SK-N-DZ (cell line): ENCODE measurements at regions not wholly inside any gene's neighbourhood (a gene's known extent, or its start where the extent isn't known, plus 50 kb on each side); places are given as distances from the start of the nearest gene placed in this dataset.

Experiments
- DNase-seq: peaks from one replicate; pipeline ENCODE4 v3.0.0-alpha.2; 2015; ENCODE audit warnings: low spot score

DNA sequence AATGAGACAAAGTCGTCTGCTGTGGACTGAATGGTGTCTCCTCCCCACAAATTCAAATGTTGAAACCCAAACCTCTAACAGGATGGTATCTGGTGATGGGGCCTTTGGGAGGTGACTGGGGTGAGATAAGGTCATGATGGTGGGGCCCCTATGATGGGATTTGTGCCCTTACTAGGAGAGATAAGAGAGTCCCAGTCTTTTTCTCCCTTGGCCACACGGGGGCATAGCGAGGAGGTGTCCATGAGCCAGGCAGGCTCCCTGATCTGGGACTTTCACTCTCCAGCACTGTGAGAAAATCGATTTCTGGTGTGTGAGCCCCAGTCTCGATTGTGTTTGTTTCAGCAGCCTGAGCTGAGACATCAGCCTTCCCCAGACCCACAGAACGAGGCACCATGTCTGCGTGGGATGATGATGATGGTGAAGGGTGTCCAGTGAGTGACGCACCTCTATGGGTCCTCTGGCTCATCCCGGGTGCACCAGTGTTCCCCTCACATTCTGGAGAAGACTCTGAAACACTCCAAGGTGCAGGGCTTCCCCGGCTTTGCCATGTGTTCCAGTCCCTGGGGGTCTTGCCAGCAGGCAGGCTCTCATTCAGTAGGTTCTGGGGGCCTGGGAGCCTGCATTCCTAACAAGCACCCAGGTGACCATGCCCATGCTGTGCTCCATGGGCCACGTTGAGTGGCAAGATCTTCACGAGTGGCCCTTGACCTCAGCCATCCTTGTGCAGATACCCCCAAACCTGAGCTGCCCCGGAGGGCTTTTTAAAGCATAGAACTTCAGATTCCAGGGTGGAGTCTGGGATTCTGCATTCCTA lies 363.0 kb downstream of the CTTN start:
- DNase-seq, result no peak

DNA sequence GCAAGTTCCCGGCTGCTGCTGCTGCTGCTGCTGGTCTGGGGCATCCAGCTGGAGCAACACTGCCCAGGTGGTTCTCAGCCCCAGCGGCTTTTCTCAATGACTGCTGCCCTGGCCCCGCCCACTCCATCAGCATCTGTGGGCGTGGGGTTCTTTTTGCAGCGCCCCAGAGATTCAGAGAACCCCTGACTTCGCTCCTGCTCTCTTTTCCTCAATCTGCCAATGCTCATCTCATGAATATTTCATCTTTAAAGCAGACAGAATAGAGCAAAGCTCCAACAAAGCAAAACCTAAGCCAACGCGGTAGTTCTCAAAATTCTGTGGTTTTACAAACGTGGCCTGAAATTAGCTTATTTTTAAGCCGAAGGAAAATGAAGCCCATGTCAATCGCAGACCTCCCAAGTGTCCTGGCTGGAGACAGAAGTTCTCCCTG lies 363.6 kb downstream of the CTTN start:
- DNase-seq, result no peak

DNA sequence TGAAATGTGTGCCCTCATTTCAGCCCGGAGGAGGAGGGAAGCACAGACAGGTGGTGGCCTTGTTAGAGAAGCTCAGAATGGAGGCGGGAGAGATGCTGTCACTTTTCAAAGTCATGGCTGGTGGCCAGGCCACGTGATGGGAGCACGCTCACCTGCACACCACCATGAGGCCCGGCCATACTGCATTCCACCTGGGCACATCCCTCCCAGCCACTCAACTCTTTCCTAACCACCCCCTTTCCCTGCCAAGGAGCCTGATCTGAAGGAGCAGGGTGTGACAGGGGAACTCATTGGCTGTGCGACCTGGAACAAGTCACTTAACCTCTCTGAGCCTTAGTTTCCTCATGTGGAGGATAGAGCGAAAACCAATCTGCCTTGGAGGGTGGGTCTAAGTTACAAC lies 364.5 kb downstream of the CTTN start:
- DNase-seq, result no peak

DNA sequence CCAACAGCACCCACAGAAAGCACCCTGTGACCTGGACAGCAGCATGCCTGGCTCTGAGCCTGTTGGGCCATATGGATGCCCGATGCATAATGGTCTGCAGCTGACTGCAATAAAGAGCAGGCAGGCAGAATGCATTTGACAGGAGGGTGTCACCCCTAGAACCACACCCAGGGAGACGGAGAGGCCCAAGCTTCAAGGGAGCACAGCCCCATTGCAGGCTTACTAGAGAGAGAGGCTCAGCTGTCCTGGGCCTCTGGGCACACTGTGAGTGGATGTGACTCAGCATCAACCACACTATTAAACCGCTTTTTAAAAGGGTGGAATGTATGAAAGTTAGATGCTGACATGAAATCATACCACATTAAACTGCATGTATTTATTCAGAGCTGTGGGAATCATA lies 365.3 kb downstream of the CTTN start:
- no peak for DNase-seq

DNA sequence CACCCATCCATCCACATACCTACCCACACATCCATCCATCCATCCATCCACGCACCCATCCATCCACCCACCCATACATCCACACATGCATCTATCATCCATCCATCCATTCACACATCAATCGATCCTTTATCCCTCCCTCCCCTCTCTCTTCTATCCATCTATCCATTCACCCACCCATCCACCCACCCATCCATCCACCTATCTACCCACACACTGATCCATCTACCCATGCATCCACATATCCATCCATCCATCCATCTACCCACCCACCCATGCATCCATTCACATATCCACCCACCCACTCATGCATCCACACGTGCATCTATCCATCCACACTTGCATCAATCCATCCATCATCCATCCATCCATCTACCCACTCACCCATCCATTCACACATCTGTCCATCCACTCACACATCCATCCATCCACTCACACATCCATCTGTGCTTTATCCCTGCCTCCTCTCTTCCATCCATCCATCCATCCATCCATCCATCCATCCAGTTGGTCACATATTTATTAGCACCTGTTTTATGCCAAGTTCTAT lies 366.1 kb downstream of the CTTN start:
- no peak for DNase-seq

DNA sequence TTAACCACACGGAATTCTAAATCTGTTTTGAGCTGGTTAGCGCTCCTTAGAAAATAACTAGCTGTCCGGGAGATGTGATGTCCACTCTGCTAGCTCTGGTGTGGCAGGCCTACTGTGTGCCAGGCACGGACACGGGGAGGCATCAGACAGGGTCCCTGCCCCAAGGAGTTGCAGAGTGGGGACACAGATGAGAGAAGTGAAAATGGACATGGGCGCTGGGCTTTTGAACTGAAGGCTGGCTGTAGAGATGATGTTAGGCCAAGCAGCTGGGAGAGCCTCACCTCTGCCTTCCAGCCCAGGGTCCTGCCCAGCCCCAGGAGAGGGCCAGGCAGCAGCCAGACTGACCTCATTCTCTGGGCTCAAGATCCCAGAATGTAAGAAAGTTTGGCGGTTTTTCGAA lies 368.6 kb downstream of the CTTN start:
- DNase-seq, result no peak

DNA sequence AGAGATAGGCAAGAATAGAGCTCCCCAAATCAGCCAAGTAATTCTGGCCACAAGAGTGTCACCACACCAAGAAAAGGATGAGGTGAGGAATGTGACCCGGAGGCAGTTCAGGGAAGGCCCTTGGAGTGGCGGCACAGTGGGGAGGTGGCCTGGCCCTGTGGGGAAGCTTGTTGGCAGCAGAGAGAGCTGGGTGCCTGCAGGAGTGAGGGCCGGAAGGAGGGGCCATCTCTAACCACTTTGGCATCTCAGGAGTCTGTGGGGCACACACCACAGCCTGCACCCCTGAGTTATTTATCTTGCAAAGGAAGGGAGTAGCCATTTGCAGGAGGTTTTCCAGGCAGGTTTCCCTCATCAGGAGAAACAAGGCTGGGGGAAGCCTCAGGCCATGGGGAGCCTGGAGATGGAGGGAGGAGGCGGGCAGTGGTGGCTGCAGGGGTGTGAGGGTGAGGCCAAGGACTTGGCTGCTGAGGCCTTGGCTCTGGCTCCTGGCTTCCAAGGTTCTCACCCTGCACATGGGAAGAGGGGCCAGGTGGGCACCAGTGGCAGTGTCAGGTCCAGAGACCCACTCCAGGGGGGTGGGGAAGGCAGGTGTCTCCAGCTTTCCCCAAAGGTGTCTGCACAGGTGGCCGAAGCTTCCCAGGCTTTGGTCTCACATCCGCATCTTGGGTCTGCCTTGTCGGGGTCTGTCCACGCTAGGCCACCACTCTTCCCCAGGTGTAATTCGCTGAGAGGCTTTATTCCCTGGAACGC lies 370.2 kb downstream of the CTTN start:
- no peak for DNase-seq

DNA sequence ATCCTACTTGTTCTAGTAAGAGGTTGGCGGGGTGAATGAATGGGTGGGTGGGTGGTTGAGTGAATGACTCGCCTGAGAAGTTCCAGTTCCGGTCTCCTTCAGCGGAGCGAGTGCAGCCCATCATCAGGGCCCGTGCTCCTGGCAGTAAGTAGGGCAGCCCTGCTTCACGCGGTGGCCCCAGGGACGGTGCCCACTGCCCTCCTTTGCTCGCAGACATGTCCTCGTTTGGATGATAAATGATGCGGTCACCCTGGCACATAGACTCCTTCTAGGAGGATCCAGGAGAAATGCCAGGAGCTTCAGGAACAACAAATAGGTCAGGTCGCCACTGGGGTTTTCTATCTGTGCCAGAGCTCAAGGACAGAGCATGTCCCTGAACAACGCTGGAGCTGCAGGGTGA lies 370.8 kb downstream of the CTTN start:
- DNase-seq, result no peak

DNA sequence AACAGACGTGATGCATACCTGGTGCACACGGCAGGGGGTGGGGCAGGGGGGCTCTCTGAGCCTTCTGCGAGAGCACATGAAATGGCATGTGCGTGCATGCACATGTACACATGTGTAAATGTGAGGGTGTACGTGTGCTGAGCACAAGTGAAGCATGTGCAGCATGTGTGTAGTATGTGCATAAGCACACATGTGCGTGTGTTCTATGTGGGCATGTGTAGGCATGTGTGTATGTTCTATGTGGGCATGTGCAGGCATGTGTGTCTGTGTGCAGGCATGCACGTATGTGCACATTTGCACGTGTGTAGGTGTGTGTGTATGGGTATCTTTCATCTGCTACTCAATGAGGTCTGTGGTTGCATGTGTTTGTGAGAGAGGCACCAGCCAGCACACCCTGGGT lies 371.2 kb downstream of the CTTN start:
- DNase-seq, result no peak

DNA sequence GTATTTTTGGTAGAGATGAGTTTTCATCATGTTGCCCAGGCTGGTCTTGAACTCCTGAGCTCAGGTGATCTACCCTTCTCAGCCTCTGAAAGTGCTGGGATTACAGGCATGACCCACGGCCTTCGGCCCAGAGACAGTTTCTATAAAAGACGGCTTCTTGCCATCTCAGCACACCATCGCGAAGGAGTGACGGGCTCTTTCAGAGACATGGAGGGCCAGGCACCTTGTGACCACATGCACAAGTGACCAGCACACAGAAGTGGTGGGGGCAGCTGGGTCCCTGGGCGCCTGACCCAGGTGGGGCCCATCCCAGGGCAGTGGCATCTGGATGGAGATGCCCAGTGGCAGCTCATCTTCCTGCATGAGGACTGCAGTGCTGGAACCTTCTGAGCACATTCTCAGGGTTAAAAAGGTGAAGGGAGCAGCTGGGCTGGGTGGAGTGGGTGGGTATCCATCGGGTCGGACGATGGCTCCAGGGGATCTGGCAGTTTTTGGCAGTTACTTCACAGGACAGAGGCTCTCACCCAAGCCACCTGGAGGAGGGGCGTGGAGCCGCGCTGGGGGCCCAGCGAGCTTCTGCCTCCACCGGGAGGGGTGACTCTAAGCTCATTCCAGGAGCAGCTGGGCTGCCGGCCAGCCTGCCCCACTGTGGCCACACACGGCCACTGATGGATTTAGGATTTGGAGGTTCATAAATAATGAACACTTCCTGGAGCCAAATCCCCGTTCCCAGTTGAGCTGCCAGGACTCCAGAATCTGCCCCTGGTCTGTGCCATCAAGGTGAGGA lies 373.0 kb downstream of the CTTN start:
- DNase-seq, result no peak

DNA sequence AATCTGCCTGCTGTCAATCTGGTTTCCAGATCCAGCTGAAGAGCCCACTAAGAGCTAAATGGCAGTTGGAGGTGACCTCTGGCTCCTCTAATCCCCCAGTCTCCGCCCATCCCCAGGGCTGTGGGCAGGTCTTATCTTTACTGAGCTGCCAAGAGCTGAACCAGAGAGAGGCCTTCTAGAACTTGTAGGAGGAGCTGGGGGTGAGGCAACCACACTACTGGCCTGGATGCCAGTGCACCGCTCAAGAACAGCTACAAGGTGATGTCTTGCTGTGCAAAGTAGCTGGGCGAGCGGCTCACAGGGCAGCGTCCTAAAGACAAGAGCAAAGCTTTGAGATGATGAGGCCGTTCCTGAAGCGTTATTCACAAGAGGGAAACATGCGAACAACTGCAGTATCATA lies 374.6 kb downstream of the CTTN start:
- DNase-seq, result no peak

DNA sequence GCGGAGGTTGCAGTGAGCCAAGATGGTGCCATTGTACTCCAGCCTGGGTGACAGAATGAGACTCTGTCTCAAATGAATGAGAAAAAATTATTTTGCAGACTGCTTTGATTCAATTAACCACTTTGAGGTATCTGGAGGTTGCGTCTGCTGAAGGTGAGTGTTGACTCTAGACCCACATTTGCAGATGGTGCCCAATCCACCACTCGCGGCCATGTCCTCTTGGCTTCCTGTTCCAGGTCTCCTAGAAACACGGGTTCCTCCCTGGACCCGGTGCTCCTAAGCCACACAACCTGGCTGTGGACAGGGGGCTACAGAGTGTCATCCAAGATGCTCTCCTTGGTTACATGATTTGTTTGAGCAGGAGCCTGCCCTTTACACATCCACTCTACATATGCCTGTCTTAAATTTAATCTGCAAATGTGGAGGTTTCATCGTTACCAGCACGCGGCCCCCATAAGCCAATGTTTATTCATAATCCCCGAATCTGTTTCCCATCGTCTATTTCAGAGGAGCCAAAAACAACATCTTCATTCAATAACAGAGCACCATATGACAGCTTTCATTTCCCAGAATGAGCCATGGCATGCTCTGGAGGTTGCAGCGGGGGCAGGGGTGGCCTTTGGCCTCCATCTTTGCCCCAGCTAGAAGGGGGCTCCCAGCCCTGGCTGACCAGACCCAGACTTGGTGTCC lies 377.2 kb downstream of the CTTN start:
- DNase-seq, result no peak

DNA sequence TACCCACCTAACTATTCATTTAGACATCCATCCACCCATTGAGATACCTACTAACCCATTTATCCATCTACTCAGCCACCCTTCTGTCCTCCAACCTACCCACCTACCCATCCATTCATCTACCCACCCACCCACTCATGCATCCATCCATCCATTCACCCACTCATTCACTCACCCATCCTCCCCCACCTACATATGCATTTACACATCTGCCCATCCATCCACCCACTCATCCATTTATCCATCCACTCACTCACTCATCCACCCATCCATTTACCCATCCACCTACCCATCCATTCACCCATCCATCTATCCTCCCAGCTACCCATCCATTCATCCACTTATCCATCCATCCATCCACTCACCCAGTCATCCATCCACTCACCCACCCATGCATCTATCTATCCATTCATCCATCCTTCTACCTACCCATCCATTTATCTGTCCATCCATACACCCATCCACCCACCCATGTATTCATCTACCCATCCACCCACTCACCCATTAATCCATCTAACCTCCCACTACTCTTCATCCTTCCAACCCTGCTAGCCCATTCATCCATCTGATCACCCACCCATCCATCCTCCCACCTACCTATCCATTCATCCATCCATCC lies 378.7 kb downstream of the CTTN start:
- DNase-seq, result no peak

DNA sequence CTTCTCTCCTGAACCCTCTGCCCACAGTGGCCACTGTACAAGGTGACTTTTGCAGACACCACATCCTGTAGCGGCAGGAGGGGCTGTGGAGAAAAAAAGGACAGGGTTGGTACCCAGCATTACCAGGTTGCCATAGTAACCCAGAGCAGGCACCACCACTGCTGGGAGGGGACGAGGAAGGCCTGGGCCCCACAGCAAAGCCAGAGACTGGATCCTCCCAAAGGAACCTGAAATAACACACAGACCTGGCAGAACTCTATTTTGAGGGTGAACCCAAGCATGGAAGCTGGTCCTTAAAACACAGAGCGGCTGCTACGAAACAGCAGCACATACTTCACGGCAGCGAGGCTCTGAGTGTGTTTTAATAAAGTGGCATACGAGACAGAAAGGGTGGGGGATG lies 380.6 kb downstream of the CTTN start:
- DNase-seq, result no peak

DNA sequence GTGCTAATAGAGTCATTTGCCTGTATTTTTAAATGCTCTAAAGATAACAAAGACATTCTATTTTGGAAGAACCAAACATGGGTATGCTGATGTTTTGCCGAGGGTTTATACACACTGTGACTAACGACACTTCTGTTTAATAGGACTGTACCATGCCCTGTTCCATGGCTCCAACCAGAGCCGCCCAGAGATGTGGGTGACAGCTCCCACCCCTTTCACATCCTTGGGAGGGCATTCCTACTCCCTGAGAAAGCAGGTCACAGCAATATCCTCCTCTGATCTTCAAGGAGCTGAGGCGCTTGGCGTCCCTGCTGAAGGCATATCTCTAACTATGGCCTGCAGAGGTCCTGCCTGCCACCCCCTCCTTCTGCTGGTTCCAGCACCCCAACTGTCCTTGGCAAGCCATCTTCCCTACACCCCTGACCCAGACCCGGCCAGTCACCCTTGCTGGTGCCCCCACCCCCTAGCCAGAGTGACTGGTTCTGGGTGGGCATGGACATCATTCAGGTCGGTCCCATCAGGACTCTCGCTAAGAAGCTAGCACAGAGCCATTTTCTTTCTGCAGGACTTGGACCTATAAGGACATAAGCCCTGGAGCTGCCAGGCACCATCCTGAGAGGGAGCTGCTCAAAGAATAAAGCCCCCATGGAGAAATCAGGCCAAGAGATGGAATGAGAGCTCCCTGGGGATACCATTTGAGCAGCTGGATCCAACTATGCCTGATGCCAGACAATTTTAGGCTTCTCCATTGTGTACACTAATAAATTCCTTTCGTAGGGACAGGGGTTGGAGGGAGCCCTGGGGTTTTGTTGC lies 381.3 kb downstream of the CTTN start:
- no peak for DNase-seq

DNA sequence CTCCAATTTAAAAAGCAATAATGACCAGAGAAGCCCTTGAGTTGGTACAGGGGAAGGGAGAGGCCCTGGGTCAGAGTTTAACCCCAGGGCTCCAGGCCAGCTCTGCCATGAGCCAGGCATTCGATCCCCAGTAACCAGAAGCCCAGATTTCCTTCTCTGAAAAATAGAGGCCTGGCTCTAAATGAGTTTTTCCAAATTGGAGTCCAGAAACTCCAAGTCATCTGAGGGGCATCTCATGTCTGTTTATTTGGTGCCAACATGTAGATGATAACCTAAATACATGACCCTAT lies 381.9 kb downstream of the CTTN start:
- no peak for DNase-seq

DNA sequence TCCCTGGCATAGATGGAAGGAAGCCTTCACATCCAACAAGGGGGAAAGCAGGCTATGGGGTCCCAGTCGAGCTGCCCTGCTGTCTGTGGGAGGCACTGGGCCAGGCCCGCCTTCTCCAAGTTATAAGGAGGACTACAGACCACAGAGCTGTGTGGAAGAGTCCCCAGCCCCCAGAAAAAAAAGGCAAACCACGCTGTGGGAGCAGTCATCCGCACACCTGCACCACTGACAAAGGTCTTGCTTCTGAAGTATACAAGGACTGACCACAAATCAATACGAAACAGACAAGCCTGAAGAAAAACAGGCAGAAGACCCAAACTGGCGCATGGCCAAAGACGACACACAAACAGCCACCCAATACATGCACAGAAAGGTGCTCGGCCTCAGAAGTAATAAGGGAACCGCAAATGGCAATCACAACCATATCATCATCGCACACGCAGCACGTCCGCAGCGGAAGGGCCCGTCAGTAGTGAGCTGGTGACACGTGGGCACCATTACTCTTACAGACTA lies 384.1 kb downstream of the CTTN start:
- no peak for DNase-seq

DNA sequence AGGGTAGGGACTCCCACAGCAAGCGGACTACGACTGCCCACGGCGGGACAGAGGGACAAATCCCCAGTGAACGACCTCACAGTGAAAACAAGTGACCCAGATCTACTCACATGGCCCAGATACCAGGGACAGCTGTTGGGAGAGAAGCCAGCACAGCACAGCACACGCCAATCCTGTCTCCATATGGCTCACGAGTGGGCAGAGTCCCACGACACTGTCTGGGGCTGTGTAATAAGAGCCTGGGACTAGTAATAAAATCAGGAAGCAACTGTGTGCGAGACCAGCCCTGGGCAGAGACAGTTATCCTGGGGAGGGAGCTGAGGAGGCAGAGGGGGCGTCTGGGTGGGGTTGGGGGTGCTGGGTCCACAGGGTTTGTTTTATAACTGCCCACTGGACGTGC lies 385.0 kb downstream of the CTTN start:
- no peak for DNase-seq

DNA sequence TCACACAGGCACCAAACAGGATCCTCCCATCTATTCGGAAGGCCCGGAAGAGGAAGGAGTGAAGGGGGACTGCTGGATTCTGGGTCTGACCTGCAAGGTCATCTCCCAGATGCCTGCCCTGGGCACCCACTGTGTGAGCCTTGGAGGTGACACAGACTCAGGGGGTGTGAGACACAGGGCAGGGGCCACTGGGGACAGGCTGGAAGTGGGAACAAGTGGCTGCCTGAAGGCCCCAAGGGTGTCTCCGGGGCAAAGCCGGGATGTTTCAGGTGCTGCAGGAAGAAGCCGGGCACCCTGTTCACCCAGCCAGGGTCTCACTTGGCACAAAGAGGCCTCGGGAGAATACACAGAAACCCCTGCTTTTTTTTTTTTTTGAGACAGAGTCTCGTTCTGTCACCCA lies 385.5 kb downstream of the CTTN start:
- no peak for DNase-seq

DNA sequence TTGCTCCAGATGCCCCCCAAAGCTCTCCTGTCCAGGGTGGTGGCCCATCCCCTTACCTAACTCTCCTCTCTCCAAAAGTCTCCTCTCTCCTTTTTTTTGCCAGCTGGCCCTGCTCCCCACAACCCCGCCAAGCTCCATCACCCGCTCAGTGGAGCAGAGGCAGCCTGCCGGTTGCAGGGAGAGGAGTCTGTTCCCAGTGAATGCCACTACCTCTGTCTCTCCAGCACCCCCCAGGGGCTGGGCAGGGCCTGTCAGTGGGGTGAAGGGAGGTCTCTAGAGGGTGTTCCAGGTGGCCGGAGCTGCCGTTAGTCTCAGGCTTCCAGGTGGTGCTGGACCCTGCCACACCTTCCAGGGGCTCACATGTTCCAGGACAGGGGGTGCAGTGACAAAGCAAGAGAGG lies 387.0 kb downstream of the CTTN start:
- no peak for DNase-seq
